ENCODE measurements at regions not wholly inside any gene's neighbourhood (a gene's known extent, or its start where the extent isn't known, plus 50 kb on each side); places are given as distances from the start of the nearest gene placed in this dataset.

DNA sequence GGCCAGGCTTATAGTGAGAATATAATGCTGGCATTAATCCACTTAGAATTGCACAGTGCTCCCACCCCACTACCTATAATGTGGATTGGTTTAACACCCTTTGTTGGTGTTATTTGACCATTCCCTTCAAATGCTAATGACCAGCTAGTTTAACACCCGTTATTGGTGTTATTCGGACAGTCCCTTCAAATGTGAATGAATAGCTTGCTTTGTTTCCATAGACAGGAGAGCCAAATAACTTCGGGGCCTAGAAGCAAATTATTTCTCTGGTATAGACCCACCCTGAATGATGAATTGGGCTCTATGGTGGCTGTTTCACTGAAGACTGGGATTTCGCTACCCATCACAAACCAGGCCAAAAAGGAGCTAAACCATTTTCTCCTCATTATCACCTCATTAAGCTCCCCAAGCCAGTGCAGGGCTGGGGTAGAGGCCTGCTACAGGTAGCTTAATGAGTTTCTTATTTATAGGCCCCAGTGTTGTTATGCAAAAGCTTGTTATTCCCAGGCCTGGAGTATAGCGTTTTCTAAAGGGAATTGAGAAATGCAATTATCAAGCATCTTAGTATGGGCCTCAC, 494.1 kb upstream of the DPH6 start:
- in situ Hi-C loops (cut with HindIII; ENCODE audit: extremely low pct_ligation_motif_present, low pct_unique_long_range_greater_than_20kb), result no loop called here
- H3K79me2 ChIP-seq (ENCODE audit: insufficient read depth, low read length), result no peaks in the 10 kb centered on the region
- TF ChIP-seq SATB2 (CRISPR knock-in tag; IDR thresholded peaks at IDR 0.05), result no peak
- no peak for TF ChIP-seq FUBP1 (CRISPR knock-in tag; IDR thresholded peaks at IDR 0.05; ENCODE audit: borderline replicate concordance)
- TF ChIP-seq, protein P1, sequence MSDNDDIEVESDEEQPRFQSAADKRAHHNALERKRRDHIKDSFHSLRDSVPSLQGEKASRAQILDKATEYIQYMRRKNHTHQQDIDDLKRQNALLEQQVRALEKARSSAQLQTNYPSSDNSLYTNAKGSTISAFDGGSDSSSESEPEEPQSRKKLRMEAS (IDR thresholded peaks at IDR 0.05), result no peak
- TF ChIP-seq MEIS2 (CRISPR knock-in tag; IDR thresholded peaks at IDR 0.05), result no peak
- no peak for TF ChIP-seq NFE2L2 (IDR thresholded peaks at IDR 0.05; ENCODE audit: low read length)
- TF ChIP-seq RERE (CRISPR knock-in tag; IDR thresholded peaks at IDR 0.05; ENCODE audit: low read depth), result no peak
- TF ChIP-seq KMT2A (CRISPR knock-in tag; IDR thresholded peaks at IDR 0.05), result no peak
- TF ChIP-seq ZNF207 (IDR thresholded peaks at IDR 0.05; ENCODE audit: borderline replicate concordance), result no peak
- no peak for TF ChIP-seq THAP9 (CRISPR knock-in tag; IDR thresholded peaks at IDR 0.05; ENCODE audit: borderline replicate concordance)
- no peak for TF ChIP-seq ZNF143 (CRISPR knock-in tag; IDR thresholded peaks at IDR 0.05)
- TF ChIP-seq POLR2AphosphoS5 (IDR thresholded peaks at IDR 0.05; ENCODE audit: low read depth, low read length), result no peak
- no peak for TF ChIP-seq ZFP41 (CRISPR knock-in tag; IDR thresholded peaks at IDR 0.05; ENCODE audit: borderline replicate concordance)
- TF ChIP-seq, protein P2, sequence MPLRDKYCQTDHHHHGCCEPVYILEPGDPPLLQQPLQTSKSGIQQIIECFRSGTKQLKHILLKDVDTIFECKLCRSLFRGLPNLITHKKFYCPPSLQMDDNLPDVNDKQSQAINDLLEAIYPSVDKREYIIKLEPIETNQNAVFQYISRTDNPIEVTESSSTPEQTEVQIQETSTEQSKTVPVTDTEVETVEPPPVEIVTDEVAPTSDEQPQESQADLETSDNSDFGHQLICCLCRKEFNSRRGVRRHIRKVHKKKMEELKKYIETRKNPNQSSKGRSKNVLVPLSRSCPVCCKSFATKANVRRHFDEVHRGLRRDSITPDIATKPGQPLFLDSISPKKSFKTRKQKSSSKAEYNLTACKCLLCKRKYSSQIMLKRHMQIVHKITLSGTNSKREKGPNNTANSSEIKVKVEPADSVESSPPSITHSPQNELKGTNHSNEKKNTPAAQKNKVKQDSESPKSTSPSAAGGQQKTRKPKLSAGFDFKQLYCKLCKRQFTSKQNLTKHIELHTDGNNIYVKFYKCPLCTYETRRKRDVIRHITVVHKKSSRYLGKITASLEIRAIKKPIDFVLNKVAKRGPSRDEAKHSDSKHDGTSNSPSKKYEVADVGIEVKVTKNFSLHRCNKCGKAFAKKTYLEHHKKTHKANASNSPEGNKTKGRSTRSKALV (CRISPR knock-in tag; IDR thresholded peaks at IDR 0.05), result no peak

More for the DNA sequence above, 494.1 kb upstream of the DPH6 start:
- H3K9ac ChIP-seq (ENCODE audit: insufficient read depth, low read depth, low read length), result no peak overlapping the region
- no peaks in the 10 kb centered on the region for H3K4me1 ChIP-seq (ENCODE audit: insufficient read depth, low read length)
- H3K36me3 ChIP-seq (replicated peaks in 1 of 2; ENCODE audit: control insufficient read depth in 1 of 2, insufficient read depth in 2 of 2, low read length in 2 of 2), result no peaks in the 10 kb centered on the region
- H4K20me1 ChIP-seq (ENCODE audit: insufficient read depth, low read length), result no peaks in the 10 kb centered on the region
- WGBS (ENCODE audit: low lambda C conversion rate), result 12% methylated on average over 5 of the region's 5 CpGs
- FAIRE-seq, result no peak
- H3K9me3 ChIP-seq (ENCODE audit: low read length), result no peaks in the 10 kb centered on the region
- intact Hi-C loops (cut with micrococcal nuclease; ENCODE audit: unreplicated experiment), result no loop called here
- no peak overlapping the region for H3K27ac ChIP-seq (ENCODE audit: extremely low read length, insufficient read depth, low read length)
- no peak overlapping the region for H3K4me3 ChIP-seq (replicated peaks in 1 of 3; ENCODE audit: insufficient read depth in 1 of 3, low read depth in 2 of 3, low read length in 3 of 3)
- no peak overlapping the region for H3K4me2 ChIP-seq (ENCODE audit: low read depth, low read length)
- no peak for DNase-seq (ENCODE audit: low spot score)
- H3K27me3 ChIP-seq (ENCODE audit: control insufficient read depth in 1 of 2, insufficient read depth in 2 of 2, low read length in 2 of 2), result peaks cover 1 to 3% of the 10 kb centered on the region in 2 experiments; a peak in 3 of 5 replicates
- no peak overlapping the region for H2AFZ ChIP-seq (ENCODE audit: low read length)
- no peak for ATAC-seq
- ChIA-PET CTCF (ENCODE audit: low intra/inter-chr PET ratio, low total read pairs) (no interaction called here), POLR2A (no interaction called here)
- no TSS peak for BruUV-seq (replicated peaks)

Data from HepG2 (cell line).